ENCODE measurements at regions not wholly inside any gene's neighbourhood (a gene's known extent, or its start where the extent isn't known, plus 50 kb on each side); places are given as distances from the start of the nearest gene placed in this dataset.

DNA sequence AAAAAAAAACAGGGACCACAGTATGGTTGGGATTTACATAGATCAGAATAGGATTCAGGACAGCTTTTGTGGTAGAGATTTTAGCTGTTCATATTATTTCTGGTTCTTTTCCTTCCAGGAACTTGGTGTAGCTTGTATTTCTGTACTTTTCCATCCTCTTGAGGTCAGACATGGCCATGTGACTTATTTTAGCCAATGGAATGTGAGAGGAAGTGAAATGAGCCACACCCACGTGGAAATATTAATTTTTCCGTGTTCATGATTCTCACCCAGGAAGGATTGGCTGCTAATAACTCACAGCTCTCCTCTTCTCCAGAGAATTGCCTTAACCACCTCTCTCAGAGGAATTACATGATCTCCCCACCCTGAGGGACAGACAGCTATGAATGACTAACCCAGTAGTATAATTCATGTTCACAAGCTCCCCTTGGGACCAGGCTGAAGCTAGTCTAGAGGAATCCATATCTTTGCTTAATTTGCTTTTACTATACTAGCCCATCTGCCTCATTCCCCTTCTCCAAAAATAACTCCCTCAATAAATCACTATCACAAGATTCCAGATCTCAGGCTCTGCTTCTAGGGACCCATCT lies 340.4 kb downstream of the NUAK1 start:
- DNase-seq: no peak

GRCh38 chr12:105799103-105799502 lies 339.7 kb downstream of the NUAK1 start:
- DNase-seq: no peak

- DNase-seq: no peak
Observed at GRCh38 chr12:105801351-105801750, 337.4 kb downstream of the NUAK1 start.

DNA sequence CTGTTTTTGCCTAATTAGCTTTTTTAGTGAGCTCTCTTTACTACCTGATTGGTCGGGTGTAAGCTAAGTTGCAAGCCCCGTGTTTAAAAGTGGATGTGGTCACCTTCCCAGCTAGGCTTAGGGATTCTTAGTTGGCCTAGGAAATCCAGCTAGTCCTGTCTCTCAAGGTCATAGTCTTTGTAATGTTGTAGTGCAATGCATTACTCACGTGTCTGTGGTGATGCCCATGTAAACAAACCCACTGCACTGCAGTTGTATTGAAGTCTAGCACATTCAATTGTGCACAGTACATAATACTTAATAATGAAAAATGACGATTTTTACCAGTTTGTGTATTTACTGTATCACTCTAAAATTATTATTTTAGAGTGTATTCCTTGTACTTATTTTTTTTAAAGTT lies 335.5 kb downstream of the NUAK1 start:
- DNase-seq: no peak

DNA sequence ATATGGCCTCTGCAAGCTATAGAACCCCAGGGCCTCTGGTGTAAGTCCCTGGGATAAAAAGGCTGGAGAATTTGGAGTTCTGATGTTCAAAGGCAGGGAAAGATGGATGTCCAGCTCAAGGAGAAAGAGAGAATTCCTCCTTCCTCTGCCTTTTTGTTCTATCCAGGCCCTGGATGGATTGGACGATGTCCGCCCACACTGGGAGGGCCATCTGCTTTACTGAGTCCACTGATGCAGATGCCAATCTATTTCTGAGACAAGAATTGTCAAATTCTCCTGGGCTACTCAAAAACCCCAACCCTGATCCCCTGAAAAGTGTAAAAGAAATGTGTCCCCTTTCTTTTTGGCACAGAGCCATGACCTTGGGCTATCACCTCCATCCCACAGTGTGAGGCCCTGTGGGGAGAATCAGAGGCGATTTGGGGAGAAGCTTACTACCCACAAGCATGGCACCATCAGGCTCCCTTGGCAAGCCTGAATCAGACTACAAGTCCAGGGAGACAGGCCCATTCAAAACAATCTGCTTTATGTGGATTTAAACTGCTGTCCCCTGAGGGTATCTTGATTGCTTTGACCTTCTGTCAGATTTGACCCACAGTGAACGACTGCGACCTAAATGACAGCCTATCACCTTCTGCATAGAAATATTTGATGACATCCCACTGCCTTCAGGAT lies 334.0 kb downstream of the NUAK1 start:
- DNase-seq: no peak

DNA sequence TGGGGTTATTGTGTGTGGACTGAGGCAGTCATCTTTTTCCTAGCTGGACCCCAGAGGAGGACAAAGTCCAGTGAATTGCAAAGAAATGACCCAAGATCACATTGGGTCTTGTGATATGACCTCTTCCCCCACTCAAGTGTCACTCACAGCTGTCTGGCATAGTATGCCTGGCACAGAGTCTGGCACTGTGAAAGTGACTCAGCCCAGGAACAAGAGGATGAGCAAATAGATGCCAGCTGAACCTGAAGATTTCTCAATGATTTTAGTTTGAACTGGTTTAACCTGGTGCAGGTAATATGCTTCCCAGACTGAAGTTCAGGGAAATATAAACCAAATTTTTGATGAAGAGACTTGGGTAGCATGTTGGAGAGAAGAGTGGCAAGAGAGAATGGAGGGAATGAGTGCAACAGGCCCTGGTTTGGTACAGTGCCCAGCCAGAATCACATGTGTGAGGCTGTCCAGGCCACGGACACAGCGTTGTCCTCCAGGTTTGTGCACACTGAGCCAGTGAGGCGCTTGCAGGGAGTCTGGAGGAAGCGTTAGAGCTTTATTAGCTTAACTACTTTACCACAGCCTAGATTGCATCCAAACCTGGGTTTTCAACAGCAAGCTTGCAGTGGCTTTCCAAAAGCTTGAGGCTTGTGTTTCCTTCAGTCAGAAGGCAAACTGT lies 332.9 kb downstream of the NUAK1 start:
- no peak for DNase-seq

DNA sequence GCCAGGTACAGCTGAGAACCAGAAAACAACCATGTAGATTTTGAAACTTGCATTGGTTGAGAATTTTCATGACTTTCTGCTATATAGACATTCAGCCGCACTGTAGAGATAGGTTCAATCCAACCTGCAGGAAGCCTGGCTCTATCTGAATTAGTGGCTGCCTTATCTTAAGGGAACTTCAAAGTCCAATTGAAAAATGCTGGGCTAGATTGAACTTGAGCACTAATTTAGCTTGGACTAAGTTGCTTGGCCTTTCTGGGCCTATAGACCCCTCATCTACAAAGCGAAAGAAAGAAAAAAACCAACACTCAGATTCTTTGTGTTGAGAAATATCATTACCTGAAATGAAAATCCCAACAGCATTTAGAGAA lies 332.4 kb downstream of the NUAK1 start:
- no peak for DNase-seq

DNA sequence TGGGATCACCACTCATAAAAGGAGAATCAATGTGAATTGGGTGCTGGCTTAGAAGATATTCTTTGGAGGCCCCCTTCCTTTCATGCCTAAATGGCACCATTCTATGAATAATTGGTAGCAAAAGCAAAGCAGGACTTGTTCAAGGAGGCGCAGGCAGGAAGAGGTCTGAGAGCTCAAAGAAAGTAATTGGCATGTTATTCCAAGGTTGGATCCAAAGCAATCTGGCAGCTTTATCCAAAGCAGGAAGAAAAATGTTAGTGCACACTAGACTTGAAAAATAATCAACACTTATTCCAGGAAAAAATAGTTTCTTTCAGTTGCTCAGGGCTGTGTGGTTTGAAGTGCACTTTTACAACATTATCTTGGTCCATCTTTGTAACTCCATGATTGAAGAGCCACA lies 326.4 kb downstream of the NUAK1 start:
- peak in 5 of 56 donors; percentile 7 to 27 (median 18) for DNase-seq

DNA sequence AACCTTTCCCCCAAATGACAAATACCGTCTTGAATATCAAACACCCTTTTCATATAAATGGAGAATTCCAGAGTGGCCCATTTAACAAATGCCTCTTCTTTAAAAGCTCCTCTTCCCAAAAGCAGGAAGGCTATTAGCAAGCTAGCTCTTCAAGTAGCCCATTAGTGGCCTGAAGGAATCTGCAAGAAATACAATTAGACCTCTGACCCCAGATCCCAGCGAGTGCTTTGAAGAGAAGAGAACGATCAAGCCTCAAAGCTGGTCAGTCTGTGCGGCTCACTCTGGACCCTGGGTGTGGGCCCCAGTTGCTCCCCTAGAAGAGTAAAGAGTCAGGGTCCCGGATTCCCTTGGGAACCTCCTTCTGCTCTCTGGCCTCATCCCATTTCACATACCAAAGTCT lies 325.6 kb downstream of the NUAK1 start:
- no peak for DNase-seq

- no peak for DNase-seq
Observed at GRCh38 chr12:105814283-105814682, 324.5 kb downstream of the NUAK1 start.

DNA sequence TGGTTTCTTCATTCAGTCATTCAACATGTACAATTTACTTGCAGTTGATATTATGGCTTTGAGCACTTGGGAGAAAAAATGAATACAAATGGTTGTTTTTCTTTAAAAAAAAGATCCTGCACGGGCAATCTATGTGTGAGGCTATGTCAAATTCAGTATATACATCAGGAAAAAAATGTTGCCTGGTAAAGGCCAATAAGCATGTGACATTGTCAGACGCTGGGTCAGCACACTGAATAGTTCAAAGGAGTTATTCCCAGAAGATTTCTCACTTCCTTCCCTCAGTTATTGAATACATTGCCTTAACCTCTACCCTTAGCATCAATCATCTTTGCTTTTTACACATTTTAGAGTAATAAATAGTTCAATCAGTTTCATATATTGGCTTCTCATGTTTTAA lies 319.2 kb downstream of the NUAK1 start:
- DNase-seq: no peak

DNA sequence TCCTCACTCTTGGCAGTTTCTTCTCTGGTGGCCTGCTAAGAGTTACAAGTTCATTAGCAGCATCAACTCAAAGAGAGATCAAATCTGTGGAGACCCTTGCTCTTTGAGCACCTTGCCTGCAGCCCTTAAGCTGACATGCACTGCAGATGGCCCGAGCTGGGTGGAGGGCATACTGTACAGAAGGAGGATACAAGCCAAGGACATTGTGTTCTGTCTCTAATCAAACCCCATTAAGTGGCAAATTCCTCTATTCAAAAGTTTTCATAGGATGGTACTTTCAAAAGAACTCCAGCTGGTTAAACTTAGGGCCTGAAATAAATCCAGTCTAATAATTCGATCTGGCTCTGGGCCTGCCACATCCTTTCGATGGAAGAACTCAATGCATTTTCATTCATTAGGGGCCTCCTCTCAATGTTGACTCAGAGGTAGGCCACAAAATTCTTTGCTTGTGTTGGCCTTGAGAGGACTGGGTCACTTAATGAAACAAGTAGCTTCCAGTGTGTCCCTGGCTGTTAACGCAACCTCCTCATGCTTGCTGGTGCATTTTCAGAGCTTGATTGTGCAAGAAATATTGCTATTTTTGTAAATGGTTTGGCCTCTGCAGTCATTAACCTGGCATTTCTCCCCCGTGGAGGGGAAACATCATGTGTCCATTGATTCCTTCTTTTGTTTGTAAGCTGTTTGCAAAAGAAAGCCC lies 318.2 kb downstream of the NUAK1 start:
- DNase-seq: peak in 2 of 56 donors; percentile 2 to 10

- DNase-seq: no peak
Observed at GRCh38 chr12:105822131-105823105, 316.3 kb downstream of the NUAK1 start.

GRCh38 chr12:105823810-105824209 lies 314.9 kb downstream of the NUAK1 start:
- no peak for DNase-seq

DNA sequence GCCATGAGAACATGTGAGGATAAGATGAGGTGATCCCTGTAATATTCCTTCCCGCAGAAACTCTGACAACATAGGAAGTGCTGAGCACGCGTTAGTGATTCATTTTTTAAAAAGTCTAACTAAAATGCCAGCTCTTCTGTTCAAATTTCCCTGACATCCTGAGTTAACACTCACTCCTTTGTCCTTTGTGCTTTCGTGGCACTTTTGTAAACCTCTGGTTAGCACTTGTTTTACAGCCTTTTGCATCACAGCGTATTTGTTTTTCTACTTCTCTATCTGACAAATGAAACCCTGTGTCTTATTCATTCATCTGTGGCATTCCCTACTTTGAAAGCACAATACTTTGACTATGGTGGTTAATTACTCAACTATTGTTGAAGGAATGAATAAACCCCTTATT lies 313.6 kb downstream of the NUAK1 start:
- DNase-seq: no peak

DNA sequence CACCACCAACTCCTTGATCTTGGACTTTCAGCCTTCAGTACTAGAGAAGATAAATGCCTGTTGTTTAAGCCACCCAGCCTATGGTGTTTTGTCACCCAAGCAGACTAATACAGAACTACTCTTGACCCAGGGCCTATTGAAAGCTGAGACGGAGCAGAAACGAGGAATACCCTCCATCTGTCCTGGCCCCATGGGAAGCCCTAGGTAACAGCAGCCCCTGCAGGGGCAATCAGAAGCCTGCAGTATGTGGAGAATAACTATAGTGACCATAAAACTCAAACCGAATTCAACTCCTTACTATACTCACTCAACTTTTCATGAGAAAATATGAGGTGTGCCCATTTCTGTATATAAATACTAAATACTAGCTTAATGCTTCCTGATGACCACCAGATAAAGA lies 307.4 kb downstream of the NUAK1 start:
- DNase-seq: no peak

- DNase-seq: no peak
Observed at GRCh38 chr12:105832021-105832420, 306.7 kb downstream of the NUAK1 start.

DNA sequence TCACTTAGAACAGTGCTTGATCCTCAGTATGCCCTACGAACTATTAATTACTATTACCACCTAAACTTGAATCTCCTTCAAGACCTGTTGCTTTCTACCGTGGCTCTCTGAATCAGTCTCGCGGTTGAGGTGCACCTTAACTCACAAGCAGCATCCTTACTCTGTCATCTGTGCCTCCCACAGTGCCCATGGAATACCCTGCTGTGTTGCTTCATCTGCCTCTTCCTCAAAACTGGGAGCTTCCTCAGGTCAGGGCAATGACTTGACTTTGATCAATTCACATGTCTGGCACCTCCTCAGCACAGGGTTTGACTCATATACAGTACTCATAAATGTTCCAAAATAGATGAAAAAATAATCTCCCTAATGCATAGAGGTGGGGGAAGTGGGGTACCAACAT lies 305.9 kb downstream of the NUAK1 start:
- DNase-seq: no peak

- no peak for DNase-seq
Observed at GRCh38 chr12:105834496-105834895, 304.3 kb downstream of the NUAK1 start.

DNA sequence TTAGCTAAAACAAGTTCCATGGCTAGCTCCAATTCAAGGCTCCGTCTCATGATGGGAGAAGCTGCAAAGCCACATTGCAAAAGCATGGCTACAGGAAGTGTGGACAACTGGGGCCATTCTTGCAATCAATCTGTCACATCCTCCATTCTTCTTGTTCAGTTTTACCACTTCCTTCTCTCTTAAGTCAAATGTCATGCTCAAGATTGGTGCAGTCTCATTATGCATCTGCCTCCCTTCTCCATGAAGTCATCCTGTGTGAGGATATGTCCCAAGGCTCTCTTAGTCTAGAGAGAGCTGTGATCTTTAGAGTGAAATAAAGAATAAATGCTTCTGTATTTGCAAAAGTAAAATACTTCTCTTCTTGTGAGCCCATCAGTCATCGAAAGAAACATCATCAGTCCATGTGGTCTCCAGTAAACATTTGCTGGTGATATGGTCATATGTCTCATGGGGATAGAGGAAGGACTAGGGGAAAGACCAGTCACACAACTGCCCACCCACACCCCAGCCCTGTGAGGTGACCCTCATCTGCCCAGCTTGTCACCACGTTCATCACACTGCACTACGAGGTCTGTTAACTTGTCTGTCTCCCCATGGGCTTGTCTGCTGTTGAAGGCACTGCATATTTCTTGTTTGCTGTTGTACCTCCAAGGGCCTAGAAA lies 303.0 kb downstream of the NUAK1 start:
- DNase-seq: no peak

GRCh38 chr12:105836242-105836622 lies 302.5 kb downstream of the NUAK1 start:
- DNase-seq: no peak

Measured in nucleus accumbens (tissue), 56 donors.